HCT116 (cell line): ENCODE measurements at regions not wholly inside any gene's neighbourhood (a gene's known extent, or its start where the extent isn't known, plus 50 kb on each side); places are given as distances from the start of the nearest gene placed in this dataset.

Experiments used
- ATAC-seq: fragments of 200-7000 bp; cut with Tn5 transposase; 2 replicates; pipeline ENCODE4 v1.9.1; 2020; ENCODE audit warnings: mild to moderate bottlenecking, moderate library complexity
- BruUV-seq: library from RNA; stranded (reverse); fragments of 400-500 nt; replicated peaks from 2 replicates; lab custom pipeline; 2021; lab: Mats Ljungman, UMichigan
- CTCF ChIA-PET: fragments of 300-600 bp; sonication (Branson Sonifier 250); formaldehyde crosslinking; loops from one replicate; lab custom pipeline; 2021; ENCODE audit warnings: antibody characterized with exemption; lab: Charles Lee
- POLR2A ChIA-PET: fragments of 300-600, 350-600 bp; sonication (Branson Sonifier 250); formaldehyde crosslinking; loops from one replicate; lab custom pipeline; 2021; ENCODE audit warnings: antibody characterized with exemption; lab: Charles Lee
- RAD21 ChIA-PET, 2 experiments: fragments of 300-600 bp; sonication (Branson Sonifier 250); formaldehyde crosslinking; loops; one replicate each; lab custom pipeline; 2023; ENCODE audit warnings: low total read pairs in 2 of 2; ENCODE audit not compliant: uncharacterized antibody in 2 of 2, unreplicated experiment in 2 of 2, low non-redundant PET in 1 of 2; lab: Charles Lee
- DNase-seq: peaks from one replicate; pipeline ENCODE4 v3.0.0-alpha.2; 2010; ENCODE audit warnings: low read depth, low spot score
- H2AFZ ChIP-seq: fragments of 200-600 bp; shearing (Covaris generic), sonication (generic); 2 replicates; pipeline ENCODE4 v1.6.1; 2017; ENCODE audit warnings: low read depth, mixed run types, mixed read lengths, antibody characterized with exemption, low read length; ENCODE audit not compliant: poor library complexity, severe bottlenecking
- H3K27ac ChIP-seq: 2 replicates; pipeline ENCODE4 v1.5.1; 2012; ENCODE audit warnings: low read depth, low read length
- H3K27me3 ChIP-seq: fragments of 200-600 bp; sonication (generic); 2 replicates; pipeline ENCODE4 v1.6.1; 2016; ENCODE audit warnings: mixed run types, low read length, mixed read lengths; ENCODE audit not compliant: insufficient read depth
- H3K36me3 ChIP-seq, 2 experiments: fragments of 200-500 bp in 1 of 2; fragments of 200-600 bp in 1 of 2; sonication (Bioruptor generic) in 1 of 2; sonication (generic) in 1 of 2; 2 replicates each; pipeline versions ENCODE4 v1.5.1 to v1.6.1; 2014 to 2016; ENCODE audit warnings: low read length in 2 of 2, inconsistent platforms in 1 of 2, mixed read lengths in 1 of 2, mixed run types in 1 of 2; ENCODE audit not compliant: insufficient read depth in 2 of 2, control insufficient read depth in 1 of 2
- H3K4me1 ChIP-seq, 2 experiments: fragments of 200-600 bp in 1 of 2; sonication (generic) in 1 of 2; 2 replicates each; pipeline versions ENCODE4 v1.5.1 to v1.6.1; 2012 to 2017; ENCODE audit warnings: low read length in 2 of 2, inconsistent platforms in 1 of 2, mild to moderate bottlenecking in 1 of 2, mixed read lengths in 1 of 2, mixed run types in 1 of 2, moderate library complexity in 1 of 2; ENCODE audit not compliant: insufficient read depth in 2 of 2, control insufficient read depth in 1 of 2
- H3K4me2 ChIP-seq: fragments of 200-600 bp; sonication (generic); 2 replicates; pipeline ENCODE4 v1.6.1; 2017; ENCODE audit warnings: mixed run types, low read length, mixed read lengths
- H3K4me3 ChIP-seq, 2 experiments: fragments of 200-600 bp in 1 of 2; sonication (generic) in 1 of 2; replicated peaks in 1 of 2; 2 replicates each; pipeline ENCODE4 v1.5.1; 2011 to 2016; ENCODE audit warnings: low read length in 2 of 2, control low read depth in 1 of 2, low read depth in 1 of 2, mild to moderate bottlenecking in 1 of 2, mixed read lengths in 1 of 2, mixed run types in 1 of 2
- H3K79me2 ChIP-seq: fragments of 200-600 bp; sonication (generic); 2 replicates; pipeline ENCODE4 v1.6.1; 2017; ENCODE audit warnings: mild to moderate bottlenecking, mixed run types, low read length, moderate library complexity, mixed read lengths; ENCODE audit not compliant: insufficient read depth
- H3K9ac ChIP-seq: fragments of 200-600 bp; sonication (generic); 2 replicates; pipeline ENCODE4 v1.6.1; 2016; ENCODE audit warnings: low read length, mixed read lengths
- H3K9me2 ChIP-seq: fragments of 200-600 bp; sonication (generic), shearing (Covaris generic); 2 replicates; pipeline ENCODE4 v1.6.1; 2017; ENCODE audit warnings: mixed run types, mild to moderate bottlenecking, moderate library complexity; ENCODE audit not compliant: insufficient read depth
- H3K9me3 ChIP-seq, 2 experiments: fragments of 200-500 bp in 1 of 2; fragments of 200-600 bp in 1 of 2; sonication (Bioruptor generic) in 1 of 2; sonication (generic) in 1 of 2; 2 replicates each; pipeline ENCODE4 v1.6.1; 2014 to 2017; ENCODE audit warnings: low read length in 2 of 2, mixed read lengths in 2 of 2, inconsistent platforms in 1 of 2, low read depth in 1 of 2, mild to moderate bottlenecking in 1 of 2, mixed run types in 1 of 2, moderate library complexity in 1 of 2; ENCODE audit not compliant: control insufficient read depth in 1 of 2, insufficient read depth in 1 of 2
- H4K20me1 ChIP-seq: fragments of 200-600 bp; sonication (generic), shearing (Covaris generic); 2 replicates; pipeline ENCODE4 v1.6.1; 2017; ENCODE audit warnings: mixed run types, mild to moderate bottlenecking, moderate library complexity; ENCODE audit not compliant: insufficient read depth
- CEBPB ChIP-seq: IDR thresholded peaks from 2 replicates; pipeline ENCODE4 v1.6.1; 2012; ENCODE audit warnings: low read depth
- ELF1 ChIP-seq: IDR thresholded peaks from 2 replicates; pipeline ENCODE4 v1.6.1; 2012; ENCODE audit warnings: low read depth, borderline replicate concordance
- JUND ChIP-seq: IDR thresholded peaks from 2 replicates; pipeline ENCODE4 v1.6.1; 2012
- POLR2AphosphoS5 ChIP-seq: IDR thresholded peaks from 2 replicates; pipeline ENCODE4 v1.6.1; 2011; ENCODE audit warnings: mild to moderate bottlenecking, low read depth, low read length, moderate library complexity
- SP1 ChIP-seq: IDR thresholded peaks from 2 replicates; pipeline ENCODE4 v1.6.1; 2012; ENCODE audit warnings: low read depth
- SRF ChIP-seq: IDR thresholded peaks from 2 replicates; pipeline ENCODE4 v1.6.1; 2012; ENCODE audit warnings: low read depth
- TCF7L2 ChIP-seq: IDR thresholded peaks from 2 replicates; pipeline ENCODE4 v1.7.0; 2011; ENCODE audit warnings: borderline replicate concordance, inconsistent platforms; ENCODE audit not compliant: insufficient read depth, insufficient read length; ENCODE audit errors: extremely low read depth
- YY1 ChIP-seq: IDR thresholded peaks from 2 replicates; pipeline ENCODE4 v1.6.1; 2011; ENCODE audit warnings: low read length, low read depth, moderate library complexity, mild to moderate bottlenecking; ENCODE audit not compliant: insufficient replicate concordance; ENCODE audit errors: extremely low read depth
- ZNF274 ChIP-seq: fragments of 200-500 bp; sonication (Bioruptor generic); IDR thresholded peaks from 2 replicates; pipeline ENCODE4 v1.6.1; 2014; ENCODE audit warnings: mild to moderate bottlenecking, low read depth, low read length, inconsistent platforms
- intact Hi-C: fragments of 100-400 bp; cut with micrococcal nuclease; formaldehyde crosslinking; loops from 2 replicates; pipeline ENCODE4 v1.10.0; 2022
- TF ChIP-seq, protein P1 (sequence below): IDR thresholded peaks from 2 replicates; pipeline ENCODE4 v1.6.1; 2012; ENCODE audit warnings: low read depth
- TF ChIP-seq, protein P2 (sequence below): IDR thresholded peaks from 2 replicates; pipeline ENCODE4 v1.6.1; 2012

DNA sequence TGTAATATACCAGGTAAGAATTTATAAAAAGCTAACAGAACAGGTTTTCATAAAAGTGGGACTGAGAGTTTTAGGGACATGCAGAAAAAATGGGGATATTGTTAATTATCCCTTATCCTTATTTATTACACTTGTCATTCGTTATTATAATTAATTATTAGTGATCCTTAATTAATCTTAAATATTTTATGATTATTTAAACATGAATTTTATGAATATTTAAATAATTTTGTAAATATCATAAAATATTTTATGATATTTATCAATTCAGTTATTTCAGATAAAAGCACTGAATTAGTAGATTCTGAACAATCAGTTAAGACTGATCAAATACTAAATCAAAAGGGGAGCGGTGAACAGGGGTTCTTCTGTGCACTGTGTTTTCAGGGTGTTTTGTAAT lies 300.1 kb downstream of the PAX1 start (continued):
- TF ChIP-seq, protein P1, sequence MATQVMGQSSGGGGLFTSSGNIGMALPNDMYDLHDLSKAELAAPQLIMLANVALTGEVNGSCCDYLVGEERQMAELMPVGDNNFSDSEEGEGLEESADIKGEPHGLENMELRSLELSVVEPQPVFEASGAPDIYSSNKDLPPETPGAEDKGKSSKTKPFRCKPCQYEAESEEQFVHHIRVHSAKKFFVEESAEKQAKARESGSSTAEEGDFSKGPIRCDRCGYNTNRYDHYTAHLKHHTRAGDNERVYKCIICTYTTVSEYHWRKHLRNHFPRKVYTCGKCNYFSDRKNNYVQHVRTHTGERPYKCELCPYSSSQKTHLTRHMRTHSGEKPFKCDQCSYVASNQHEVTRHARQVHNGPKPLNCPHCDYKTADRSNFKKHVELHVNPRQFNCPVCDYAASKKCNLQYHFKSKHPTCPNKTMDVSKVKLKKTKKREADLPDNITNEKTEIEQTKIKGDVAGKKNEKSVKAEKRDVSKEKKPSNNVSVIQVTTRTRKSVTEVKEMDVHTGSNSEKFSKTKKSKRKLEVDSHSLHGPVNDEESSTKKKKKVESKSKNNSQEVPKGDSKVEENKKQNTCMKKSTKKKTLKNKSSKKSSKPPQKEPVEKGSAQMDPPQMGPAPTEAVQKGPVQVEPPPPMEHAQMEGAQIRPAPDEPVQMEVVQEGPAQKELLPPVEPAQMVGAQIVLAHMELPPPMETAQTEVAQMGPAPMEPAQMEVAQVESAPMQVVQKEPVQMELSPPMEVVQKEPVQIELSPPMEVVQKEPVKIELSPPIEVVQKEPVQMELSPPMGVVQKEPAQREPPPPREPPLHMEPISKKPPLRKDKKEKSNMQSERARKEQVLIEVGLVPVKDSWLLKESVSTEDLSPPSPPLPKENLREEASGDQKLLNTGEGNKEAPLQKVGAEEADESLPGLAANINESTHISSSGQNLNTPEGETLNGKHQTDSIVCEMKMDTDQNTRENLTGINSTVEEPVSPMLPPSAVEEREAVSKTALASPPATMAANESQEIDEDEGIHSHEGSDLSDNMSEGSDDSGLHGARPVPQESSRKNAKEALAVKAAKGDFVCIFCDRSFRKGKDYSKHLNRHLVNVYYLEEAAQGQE = no peak
- TF ChIP-seq SP1 = no peak
- no peak for TF ChIP-seq CEBPB
- no peak for TF ChIP-seq POLR2AphosphoS5
- TF ChIP-seq YY1 = no peak
- TF ChIP-seq, protein P2, sequence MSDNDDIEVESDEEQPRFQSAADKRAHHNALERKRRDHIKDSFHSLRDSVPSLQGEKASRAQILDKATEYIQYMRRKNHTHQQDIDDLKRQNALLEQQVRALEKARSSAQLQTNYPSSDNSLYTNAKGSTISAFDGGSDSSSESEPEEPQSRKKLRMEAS = no peak
- TF ChIP-seq JUND = no peak
- TF ChIP-seq TCF7L2 = no peak
- TF ChIP-seq SRF = no peak
- no peak for TF ChIP-seq ZNF274

DNA sequence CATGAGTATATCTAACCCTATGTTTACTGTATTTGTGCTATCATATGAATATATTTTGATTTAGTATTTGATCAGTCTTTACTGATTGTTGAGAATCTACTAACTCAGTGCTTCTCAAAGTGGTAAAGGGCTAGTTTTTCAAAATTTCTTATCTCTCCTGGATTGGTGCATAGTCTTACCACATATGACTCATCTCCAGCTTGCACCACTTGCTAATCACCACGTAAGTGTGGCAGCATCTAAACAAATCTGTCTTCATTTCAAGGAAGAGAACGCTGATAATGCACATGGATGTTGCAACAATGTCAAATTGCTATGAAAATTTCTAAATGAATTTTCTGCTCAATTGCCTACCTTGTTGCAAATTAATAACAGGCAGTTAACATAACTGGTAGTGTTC lies 299.5 kb downstream of the PAX1 start:
- intact Hi-C loops = no loop called here
- no TSS peak for BruUV-seq
- no peaks in the 10 kb centered on the region for H3K36me3 ChIP-seq
- peaks cover 3 to 26% of the 10 kb centered on the region in 2 experiments; a peak in 2 of 4 replicates for H3K9me3 ChIP-seq
- DNase-seq = no peak
- H3K9me2 ChIP-seq = no peaks in the 10 kb centered on the region
- H4K20me1 ChIP-seq = no peaks in the 10 kb centered on the region
- ATAC-seq = no peak
- no peak overlapping the region for H3K27ac ChIP-seq
- no peaks in the 10 kb centered on the region for H3K4me1 ChIP-seq
- no peaks in the 10 kb centered on the region for H3K27me3 ChIP-seq
- H3K4me3 ChIP-seq = no peak overlapping the region
- TF ChIP-seq ELF1 = no peak
- ChIA-PET POLR2A (no interaction called here), RAD21 (no interaction called here), CTCF (no interaction called here)
- no peaks in the 10 kb centered on the region for H3K79me2 ChIP-seq
- no peak overlapping the region for H3K4me2 ChIP-seq
- no peak overlapping the region for H2AFZ ChIP-seq
- no peak overlapping the region for H3K9ac ChIP-seq
